Osteocyte (in vitro differentiated cells): ENCODE measurements at regions not wholly inside any gene's neighbourhood (a gene's known extent, or its start where the extent isn't known, plus 50 kb on each side); places are given as distances from the start of the nearest gene placed in this dataset.

Experiments
- DNase-seq: peaks from one replicate; pipeline ENCODE4 v3.0.0; 2021; ENCODE audit warnings: mixed read lengths; ENCODE audit not compliant: unreplicated experiment; ENCODE audit errors: extremely low spot score
- H3K27ac Mint-ChIP-seq: one replicate; pipeline ENCODE4 v1.8.0; 2021; ENCODE audit warnings: mild to moderate bottlenecking, mixed read lengths; ENCODE audit not compliant: unreplicated experiment
- H3K27me3 Mint-ChIP-seq: one replicate; pipeline ENCODE4 v1.8.0; 2021; ENCODE audit warnings: mixed read lengths; ENCODE audit not compliant: unreplicated experiment
- H3K36me3 Mint-ChIP-seq: one replicate; pipeline ENCODE4 v1.8.0; 2021; ENCODE audit warnings: mixed read lengths; ENCODE audit not compliant: unreplicated experiment
- H3K4me1 Mint-ChIP-seq: one replicate; pipeline ENCODE4 v1.8.0; 2021; ENCODE audit warnings: mixed read lengths; ENCODE audit not compliant: unreplicated experiment
- H3K4me3 Mint-ChIP-seq: one replicate; pipeline ENCODE4 v1.8.0; 2021; ENCODE audit warnings: mild to moderate bottlenecking, moderate library complexity, mixed read lengths; ENCODE audit not compliant: unreplicated experiment
- H3K9me3 Mint-ChIP-seq: one replicate; pipeline ENCODE4 v1.8.0; 2021; ENCODE audit warnings: mixed read lengths; ENCODE audit not compliant: unreplicated experiment
- TF ChIP-seq, protein P1 (sequence below): fragments of 200-600 bp; sonication (generic); IDR thresholded peaks from 2 replicates; pipeline ENCODE4 v1.5.0; 2021; ENCODE audit warnings: antibody characterized with exemption, mild to moderate bottlenecking, moderate library complexity

DNA sequence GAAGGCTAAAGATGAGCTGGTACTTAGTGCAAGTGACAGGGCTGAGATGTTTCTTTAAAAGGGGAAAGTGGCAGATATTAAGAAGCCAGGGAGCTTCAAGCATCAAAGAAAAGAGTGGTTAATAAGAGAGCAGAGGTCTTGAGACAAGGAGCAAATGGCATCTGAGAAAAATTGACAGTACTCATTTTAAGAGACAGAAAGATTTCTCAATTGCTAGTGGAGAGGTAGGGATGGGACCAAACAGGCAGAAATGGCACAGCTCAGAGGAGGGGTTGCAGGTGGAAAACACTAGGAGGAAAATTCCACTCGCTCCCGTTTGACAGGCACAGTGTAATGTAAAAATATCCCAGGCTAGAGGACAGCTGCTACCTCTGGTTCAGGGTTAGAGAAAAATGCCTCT is 593.4 kb upstream of the LRATD1 start:
- Mint-ChIP-seq H3K27me3 (no peaks in the 10 kb centered on the region), H3K4me3 (no peak overlapping the region), H3K27ac (no peak overlapping the region), H3K4me1 (no peaks in the 10 kb centered on the region), H3K36me3 (no peaks in the 10 kb centered on the region), H3K9me3 (no peaks in the 10 kb centered on the region)
- TF ChIP-seq, protein P1, sequence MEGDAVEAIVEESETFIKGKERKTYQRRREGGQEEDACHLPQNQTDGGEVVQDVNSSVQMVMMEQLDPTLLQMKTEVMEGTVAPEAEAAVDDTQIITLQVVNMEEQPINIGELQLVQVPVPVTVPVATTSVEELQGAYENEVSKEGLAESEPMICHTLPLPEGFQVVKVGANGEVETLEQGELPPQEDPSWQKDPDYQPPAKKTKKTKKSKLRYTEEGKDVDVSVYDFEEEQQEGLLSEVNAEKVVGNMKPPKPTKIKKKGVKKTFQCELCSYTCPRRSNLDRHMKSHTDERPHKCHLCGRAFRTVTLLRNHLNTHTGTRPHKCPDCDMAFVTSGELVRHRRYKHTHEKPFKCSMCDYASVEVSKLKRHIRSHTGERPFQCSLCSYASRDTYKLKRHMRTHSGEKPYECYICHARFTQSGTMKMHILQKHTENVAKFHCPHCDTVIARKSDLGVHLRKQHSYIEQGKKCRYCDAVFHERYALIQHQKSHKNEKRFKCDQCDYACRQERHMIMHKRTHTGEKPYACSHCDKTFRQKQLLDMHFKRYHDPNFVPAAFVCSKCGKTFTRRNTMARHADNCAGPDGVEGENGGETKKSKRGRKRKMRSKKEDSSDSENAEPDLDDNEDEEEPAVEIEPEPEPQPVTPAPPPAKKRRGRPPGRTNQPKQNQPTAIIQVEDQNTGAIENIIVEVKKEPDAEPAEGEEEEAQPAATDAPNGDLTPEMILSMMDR: no peak
- no peak for DNase-seq

DNA sequence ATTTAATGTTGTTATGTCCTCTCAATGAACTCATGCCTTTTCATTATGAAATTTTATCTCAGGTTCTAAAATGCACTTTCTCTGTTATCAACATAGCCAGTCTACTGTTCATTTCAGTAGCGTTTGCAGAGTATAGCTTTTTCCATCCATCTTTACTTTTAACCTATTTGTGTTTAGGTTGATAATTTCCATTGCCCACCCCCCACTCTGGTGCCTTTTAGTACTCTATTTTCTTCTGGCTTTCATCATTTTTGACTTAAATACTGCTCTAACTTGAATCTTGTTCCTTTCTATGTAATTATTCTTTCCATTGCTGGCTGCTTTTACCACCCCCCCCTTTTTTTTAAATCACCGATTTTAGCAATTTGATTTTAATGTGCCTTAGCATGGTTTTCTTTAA is 585.0 kb upstream of the LRATD1 start:
- Mint-ChIP-seq H3K36me3 (no peaks in the 10 kb centered on the region), H3K27me3 (no peaks in the 10 kb centered on the region), H3K4me3 (no peak overlapping the region), H3K4me1 (no peaks in the 10 kb centered on the region), H3K9me3 (no peaks in the 10 kb centered on the region), H3K27ac (no peak overlapping the region)
- DNase-seq: no peak
- TF ChIP-seq, protein P1: no peak

DNA sequence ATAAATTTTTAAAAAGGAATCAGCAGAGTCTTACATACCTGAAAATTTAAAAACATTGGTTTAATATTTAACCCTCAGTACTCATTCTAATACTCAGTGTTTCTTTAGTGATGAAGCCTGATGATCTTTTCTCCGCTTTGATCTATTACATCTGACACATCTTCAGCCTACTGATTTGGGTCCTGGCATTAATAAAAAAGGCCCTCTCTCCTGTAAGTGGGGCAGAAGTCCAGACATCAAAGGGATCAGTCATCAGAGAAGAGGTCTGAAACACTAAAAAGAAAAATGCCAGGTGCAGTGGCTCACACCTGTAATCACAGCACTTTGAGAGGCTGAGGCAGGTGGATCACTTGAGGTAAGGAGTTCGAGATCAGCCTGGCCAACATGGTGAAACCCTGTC is 581.1 kb upstream of the LRATD1 start:
- Mint-ChIP-seq H3K4me1 (no peaks in the 10 kb centered on the region), H3K27ac (no peak overlapping the region), H3K36me3 (no peaks in the 10 kb centered on the region), H3K27me3 (no peaks in the 10 kb centered on the region), H3K9me3 (no peaks in the 10 kb centered on the region), H3K4me3 (no peak overlapping the region)
- TF ChIP-seq, protein P1: no peak
- no peak for DNase-seq

DNA sequence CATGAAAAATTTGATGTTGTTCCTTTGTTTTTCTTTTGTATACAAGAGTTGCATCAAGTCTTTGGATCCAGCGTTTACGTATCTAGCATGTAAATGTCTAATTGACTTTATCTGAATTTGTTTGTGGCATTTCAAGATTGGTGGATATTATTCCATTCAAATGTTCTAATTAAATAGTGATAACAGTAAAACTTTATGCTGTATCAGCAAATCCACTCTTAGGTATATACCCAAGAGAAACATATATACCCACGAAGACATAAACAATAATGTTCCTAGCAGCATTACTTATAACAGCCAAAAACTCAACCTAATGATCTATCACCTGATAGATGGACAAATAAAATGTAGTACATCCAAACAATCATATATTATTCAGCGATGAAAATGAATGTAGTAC is 579.4 kb upstream of the LRATD1 start:
- Mint-ChIP-seq H3K36me3 (no peaks in the 10 kb centered on the region), H3K27ac (no peak overlapping the region), H3K4me1 (no peaks in the 10 kb centered on the region), H3K9me3 (no peaks in the 10 kb centered on the region), H3K27me3 (no peaks in the 10 kb centered on the region), H3K4me3 (no peak overlapping the region)
- no peak for DNase-seq
- TF ChIP-seq, protein P1: no peak

DNA sequence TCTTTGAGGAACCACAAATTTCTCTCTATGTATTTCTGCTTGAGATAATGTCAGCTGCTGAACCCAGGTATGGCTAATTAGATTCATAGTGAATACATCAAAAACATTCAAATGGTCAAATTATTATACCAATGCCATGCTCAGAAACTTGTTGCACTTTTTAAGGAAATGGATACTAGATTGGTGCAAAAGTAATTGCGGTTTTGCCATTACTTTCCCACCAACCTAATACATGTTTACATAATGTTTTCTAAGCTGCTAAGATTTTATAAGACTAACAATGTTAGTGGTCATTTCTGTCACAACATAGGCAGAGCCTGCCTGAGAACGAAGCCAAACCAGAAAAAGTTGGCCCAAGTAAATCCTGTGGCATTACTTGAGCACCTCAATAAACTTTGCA is 568.2 kb upstream of the LRATD1 start:
- DNase-seq: no peak
- H3K36me3 Mint-ChIP-seq: no peaks in the 10 kb centered on the region
- no peaks in the 10 kb centered on the region for H3K4me1 Mint-ChIP-seq
- H3K4me3 Mint-ChIP-seq: no peak overlapping the region
- TF ChIP-seq, protein P1: no peak
- H3K27ac Mint-ChIP-seq: no peak overlapping the region
- no peaks in the 10 kb centered on the region for H3K9me3 Mint-ChIP-seq
- no peaks in the 10 kb centered on the region for H3K27me3 Mint-ChIP-seq
